IPS-15b (cell line): ENCODE measurements at regions not wholly inside any gene's neighbourhood (a gene's known extent, or its start where the extent isn't known, plus 50 kb on each side); places are given as distances from the start of the nearest gene placed in this dataset.

Experiments used
- H3K27me3 ChIP-seq: one replicate; pipeline ENCODE4 v1.6.1; 2013; ENCODE audit warnings: low read length; ENCODE audit not compliant: control insufficient read depth, insufficient read depth
- H3K36me3 ChIP-seq: one replicate; pipeline ENCODE4 v1.6.1; 2013; ENCODE audit warnings: low read length; ENCODE audit not compliant: control insufficient read depth, insufficient read depth
- H3K4me1 ChIP-seq: one replicate; pipeline ENCODE4 v1.6.1; 2013; ENCODE audit warnings: mild to moderate bottlenecking, low read length; ENCODE audit not compliant: control insufficient read depth, insufficient read depth
- H3K4me3 ChIP-seq: one replicate; pipeline ENCODE4 v1.5.1; 2013; ENCODE audit warnings: low read depth, low read length
- H3K9ac ChIP-seq: one replicate; pipeline ENCODE4 v1.6.1; 2013; ENCODE audit warnings: low read depth, mild to moderate bottlenecking, low read length
- H3K9me3 ChIP-seq: one replicate; pipeline ENCODE4 v1.6.1; 2013; ENCODE audit warnings: mild to moderate bottlenecking, low read length; ENCODE audit not compliant: control insufficient read depth, insufficient read depth

GRCh38 chr13:104314321-104314720, 1248.1 kb upstream of the SLC10A2 start:
- no peaks in the 10 kb centered on the region for H3K36me3 ChIP-seq
- H3K4me3 ChIP-seq = no peak overlapping the region
- H3K4me1 ChIP-seq = no peaks in the 10 kb centered on the region
- H3K27me3 ChIP-seq = no peaks in the 10 kb centered on the region
- H3K9me3 ChIP-seq = peaks cover 2% of the 10 kb centered on the region
- no peak overlapping the region for H3K9ac ChIP-seq

GRCh38 chr13:104310861-104311260, 1244.6 kb upstream of the SLC10A2 start:
- no peak overlapping the region for H3K4me3 ChIP-seq
- H3K9ac ChIP-seq = no peak overlapping the region
- H3K27me3 ChIP-seq = no peaks in the 10 kb centered on the region
- peaks cover 2% of the 10 kb centered on the region for H3K9me3 ChIP-seq
- no peaks in the 10 kb centered on the region for H3K36me3 ChIP-seq
- H3K4me1 ChIP-seq = no peaks in the 10 kb centered on the region

- H3K4me3 ChIP-seq = no peak overlapping the region
- H3K4me1 ChIP-seq = no peaks in the 10 kb centered on the region
- H3K36me3 ChIP-seq = no peaks in the 10 kb centered on the region
- H3K9me3 ChIP-seq = peaks cover 2% of the 10 kb centered on the region
- H3K9ac ChIP-seq = no peak overlapping the region
- no peaks in the 10 kb centered on the region for H3K27me3 ChIP-seq
Observed at GRCh38 chr13:104309431-104309830, 1243.2 kb upstream of the SLC10A2 start.

- no peak overlapping the region for H3K4me3 ChIP-seq
- no peaks in the 10 kb centered on the region for H3K9me3 ChIP-seq
- no peak overlapping the region for H3K9ac ChIP-seq
- no peaks in the 10 kb centered on the region for H3K27me3 ChIP-seq
- no peaks in the 10 kb centered on the region for H3K36me3 ChIP-seq
- no peaks in the 10 kb centered on the region for H3K4me1 ChIP-seq
Observed at GRCh38 chr13:104301171-104301975, 1235.2 kb upstream of the SLC10A2 start.

- Histone ChIP-seq H3K4me1 (no peaks in the 10 kb centered on the region), H3K9me3 (no peaks in the 10 kb centered on the region), H3K27me3 (no peaks in the 10 kb centered on the region), H3K36me3 (no peaks in the 10 kb centered on the region), H3K9ac (no peak overlapping the region), H3K4me3 (no peak overlapping the region)
Observed at GRCh38 chr13:104297075-104297474, 1230.9 kb upstream of the SLC10A2 start.

- no peaks in the 10 kb centered on the region for H3K4me1 ChIP-seq
- no peak overlapping the region for H3K4me3 ChIP-seq
- no peak overlapping the region for H3K9ac ChIP-seq
- no peaks in the 10 kb centered on the region for H3K27me3 ChIP-seq
- no peaks in the 10 kb centered on the region for H3K36me3 ChIP-seq
- no peaks in the 10 kb centered on the region for H3K9me3 ChIP-seq
Observed at GRCh38 chr13:104296286-104296685, 1230.1 kb upstream of the SLC10A2 start.

- no peaks in the 10 kb centered on the region for H3K27me3 ChIP-seq
- H3K9me3 ChIP-seq = no peaks in the 10 kb centered on the region
- H3K9ac ChIP-seq = no peak overlapping the region
- no peaks in the 10 kb centered on the region for H3K36me3 ChIP-seq
- H3K4me3 ChIP-seq = no peak overlapping the region
- no peaks in the 10 kb centered on the region for H3K4me1 ChIP-seq
Observed at GRCh38 chr13:104295537-104295936, 1229.3 kb upstream of the SLC10A2 start.

- H3K9ac ChIP-seq = no peak overlapping the region
- H3K4me3 ChIP-seq = no peak overlapping the region
- H3K36me3 ChIP-seq = no peaks in the 10 kb centered on the region
- peaks cover 3% of the 10 kb centered on the region for H3K4me1 ChIP-seq
- no peaks in the 10 kb centered on the region for H3K27me3 ChIP-seq
- no peaks in the 10 kb centered on the region for H3K9me3 ChIP-seq
Observed at GRCh38 chr13:104289400-104289799, 1223.2 kb upstream of the SLC10A2 start.

- Histone ChIP-seq H3K4me1 (peaks cover 3% of the 10 kb centered on the region), H3K9me3 (no peaks in the 10 kb centered on the region)
Observed at GRCh38 chr13:104288496-104288895, 1222.3 kb upstream of the SLC10A2 start.

GRCh38 chr13:104286566-104287290, 1220.5 kb upstream of the SLC10A2 start:
- Histone ChIP-seq H3K9ac (no peak overlapping the region), H3K9me3 (no peaks in the 10 kb centered on the region), H3K4me3 (no peak overlapping the region), H3K4me1 (peaks cover 3% of the 10 kb centered on the region), H3K36me3 (no peaks in the 10 kb centered on the region), H3K27me3 (no peaks in the 10 kb centered on the region)

More at GRCh38 chr13:104288496-104288895, 1222.3 kb upstream of the SLC10A2 start:
- no peaks in the 10 kb centered on the region for H3K27me3 ChIP-seq
- no peak overlapping the region for H3K9ac ChIP-seq
- no peak overlapping the region for H3K4me3 ChIP-seq
- no peaks in the 10 kb centered on the region for H3K36me3 ChIP-seq

GRCh38 chr13:104281910-104282309, 1215.7 kb upstream of the SLC10A2 start:
- Histone ChIP-seq H3K9ac (no peak overlapping the region), H3K36me3 (no peaks in the 10 kb centered on the region), H3K4me3 (no peak overlapping the region), H3K27me3 (no peaks in the 10 kb centered on the region), H3K9me3 (no peaks in the 10 kb centered on the region), H3K4me1 (peaks cover 3% of the 10 kb centered on the region)

- no peaks in the 10 kb centered on the region for H3K36me3 ChIP-seq
- H3K9ac ChIP-seq = no peak overlapping the region
- H3K27me3 ChIP-seq = no peaks in the 10 kb centered on the region
- no peaks in the 10 kb centered on the region for H3K9me3 ChIP-seq
- H3K4me1 ChIP-seq = no peaks in the 10 kb centered on the region
- H3K4me3 ChIP-seq = no peak overlapping the region
Observed at GRCh38 chr13:104270731-104271130, 1204.5 kb upstream of the SLC10A2 start.
